ENCODE measurements at regions not wholly inside any gene's neighbourhood (a gene's known extent, or its start where the extent isn't known, plus 50 kb on each side); places are given as distances from the start of the nearest gene placed in this dataset.

DNA sequence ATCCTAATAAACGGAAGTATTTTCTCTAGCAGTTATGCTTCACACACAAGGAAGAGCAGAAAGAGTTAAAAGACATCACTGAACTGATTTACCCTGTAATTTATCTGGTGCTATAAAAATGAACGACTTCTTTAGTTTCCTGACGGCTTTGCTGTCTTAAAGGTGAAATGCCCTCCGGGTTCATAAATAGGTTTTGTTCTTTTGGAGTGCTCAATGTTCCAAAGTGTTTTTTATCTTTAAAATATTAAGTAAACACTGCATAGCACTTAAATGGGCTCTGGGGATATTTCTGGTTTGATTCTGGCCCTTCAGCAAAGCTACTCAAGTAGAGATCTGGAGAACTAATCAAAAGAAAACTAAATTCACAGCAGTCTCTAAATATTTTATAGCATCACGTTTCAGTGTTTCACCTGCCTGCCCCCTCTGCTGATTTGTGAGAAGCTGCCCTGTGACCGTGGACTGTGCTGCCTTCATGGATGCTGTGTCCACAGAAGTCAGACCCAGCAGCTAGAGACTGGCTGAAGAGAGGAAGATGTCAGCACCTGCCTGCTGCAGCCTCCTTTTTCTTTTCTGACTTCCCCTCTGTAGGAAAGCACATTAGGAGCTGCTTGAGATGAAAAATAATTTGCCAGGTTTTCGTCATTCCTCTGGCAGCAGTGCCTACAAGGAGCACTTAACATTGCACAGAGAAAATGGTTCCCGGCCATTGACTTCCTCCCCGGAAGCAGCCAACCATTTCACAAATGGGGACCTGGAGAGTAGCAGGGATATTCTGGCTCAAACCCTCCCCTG is 205.1 kb upstream of the FSCB start:
- no peak for DNase-seq
- H3K4me3 ChIP-seq, result no peak overlapping the region
- TF ChIP-seq POLR2AphosphoS5 (IDR thresholded peaks at IDR 0.05) (no peak), POLR2A (IDR thresholded peaks at IDR 0.05) (no peak), CTCF (IDR thresholded peaks at IDR 0.05 in 8 of 11, conservative IDR thresholded peaks at IDR 0.05 in 3 of 11) (no peak)
- H3K4me1 ChIP-seq, result no peaks in the 10 kb centered on the region
- no peaks in the 10 kb centered on the region for H3K36me3 ChIP-seq
- H3K27me3 ChIP-seq (replicated peaks in 1 of 7), result no peaks in the 10 kb centered on the region
- peaks cover 0 to 3% (median 0%) of the 10 kb centered on the region in 8 donors for H3K9me3 ChIP-seq
- 67 to 76% (median 69%) methylated on average over 9 of the region's 9 CpGs for WGBS, 5 donors
- no peak overlapping the region for H3K27ac ChIP-seq
- intact Hi-C loops (cut with DNase I; ENCODE audit: low total_unique reads), result no loop called here

GRCh38 chr14:44701563-44702263 is 194.6 kb upstream of the FSCB start:
- H3K9me3 ChIP-seq, result peaks cover 0 to 35% (median 19%) of the 10 kb centered on the region in 8 donors
- H3K4me3 ChIP-seq, result no peak overlapping the region
- DNase-seq, result no peak
- TF ChIP-seq CTCF (IDR thresholded peaks at IDR 0.05 in 8 of 11, conservative IDR thresholded peaks at IDR 0.05 in 3 of 11) (no peak), POLR2A (IDR thresholded peaks at IDR 0.05) (no peak), POLR2AphosphoS5 (IDR thresholded peaks at IDR 0.05) (no peak)
- no peaks in the 10 kb centered on the region for H3K27me3 ChIP-seq (replicated peaks in 1 of 7)
- no peaks in the 10 kb centered on the region for H3K36me3 ChIP-seq
- H3K4me1 ChIP-seq, result no peaks in the 10 kb centered on the region
- WGBS, 5 donors, result 44 to 77% (median 64%) methylated on average over 3 to 4 of the region's 4 CpGs
- H3K27ac ChIP-seq, result no peak overlapping the region
- intact Hi-C loops (cut with DNase I; ENCODE audit: low total_unique reads), result no loop called here

GRCh38 chr14:44700694-44701093 is 193.6 kb upstream of the FSCB start:
- no peak for TF ChIP-seq POLR2AphosphoS5 (IDR thresholded peaks at IDR 0.05)
- no peak for TF ChIP-seq POLR2A (IDR thresholded peaks at IDR 0.05)
- no peak for TF ChIP-seq CTCF (IDR thresholded peaks at IDR 0.05 in 8 of 11, conservative IDR thresholded peaks at IDR 0.05 in 3 of 11)
- DNase-seq, result no peak
- H3K4me1 ChIP-seq, result no peaks in the 10 kb centered on the region
- no peak overlapping the region for H3K4me3 ChIP-seq
- peaks cover 0 to 35% (median 20%) of the 10 kb centered on the region in 8 donors for H3K9me3 ChIP-seq
- H3K36me3 ChIP-seq, result no peaks in the 10 kb centered on the region
- intact Hi-C loops (cut with DNase I; ENCODE audit: low total_unique reads), result no loop called here
- WGBS, 5 donors, result 61 to 97% (median 79%) methylated on average over 1 of the region's 1 CpG
- no peak overlapping the region for H3K27ac ChIP-seq
- no peaks in the 10 kb centered on the region for H3K27me3 ChIP-seq (replicated peaks in 1 of 7)

DNA sequence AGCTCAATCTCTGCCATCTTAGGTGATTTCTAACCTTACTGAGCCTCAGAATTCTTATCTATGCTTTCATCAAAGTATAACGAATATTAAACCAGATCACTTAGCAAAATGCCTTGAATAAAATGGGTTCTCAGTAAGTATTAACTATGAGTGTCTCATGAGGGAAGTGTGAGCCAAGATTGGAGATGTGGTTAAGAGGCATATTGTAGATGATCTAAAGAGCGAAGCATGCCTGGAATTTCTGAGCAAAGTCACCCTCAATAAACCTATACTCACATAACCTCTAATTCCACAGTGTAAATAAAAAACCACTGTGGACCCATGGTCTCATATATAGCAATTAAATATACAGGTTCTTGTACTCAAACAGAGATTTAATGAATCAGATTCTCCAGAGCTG is 193.1 kb upstream of the FSCB start:
- Histone ChIP-seq H3K36me3 (no peaks in the 10 kb centered on the region), H3K4me3 (no peak overlapping the region), H3K4me1 (no peaks in the 10 kb centered on the region), H3K27me3 (replicated peaks in 1 of 7) (no peaks in the 10 kb centered on the region), H3K27ac (no peak overlapping the region), H3K9me3 (peaks cover 0 to 35% (median 20%) of the 10 kb centered on the region in 8 donors)
- intact Hi-C loops (cut with DNase I; ENCODE audit: low total_unique reads), result no loop called here
- WGBS, 5 donors, result 64 to 77% (median 70%) methylated on average over 2 of the region's 2 CpGs
- DNase-seq, result no peak
- TF ChIP-seq POLR2AphosphoS5 (IDR thresholded peaks at IDR 0.05), result no peak
- TF ChIP-seq CTCF (IDR thresholded peaks at IDR 0.05 in 8 of 11, conservative IDR thresholded peaks at IDR 0.05 in 3 of 11), result no peak
- TF ChIP-seq POLR2A (IDR thresholded peaks at IDR 0.05), result no peak
